ENCODE measurements at regions not wholly inside any gene's neighbourhood (a gene's known extent, or its start where the extent isn't known, plus 50 kb on each side); places are given as distances from the start of the nearest gene placed in this dataset.

- peaks cover 18 to 34% (median 26%) of the 10 kb centered on the region in 4 donors for H3K4me1 ChIP-seq
- TF ChIP-seq CTCF (IDR thresholded peaks at IDR 0.05) (no peak), POLR2AphosphoS5 (IDR thresholded peaks at IDR 0.05) (no peak), POLR2A (IDR thresholded peaks at IDR 0.05) (no peak), EP300 (IDR thresholded peaks at IDR 0.05) (no peak)
- no peak overlapping the region for H3K4me3 ChIP-seq
- H3K27me3 ChIP-seq: no peaks in the 10 kb centered on the region
- H3K9me3 ChIP-seq: no peaks in the 10 kb centered on the region
- no peaks in the 10 kb centered on the region for H3K36me3 ChIP-seq
- H3K27ac ChIP-seq: peak overlapping the region in 1 of 5 donors; percentile 94
- 69 to 90% (median 83%) methylated on average over 4 of the region's 4 CpGs for whole genome bisulfite sequencing, 5 donors
- DNase-seq: no peak
- intact Hi-C loops (cut with DNase I; ENCODE audit: low total_unique reads): no loop called here
Measured at GRCh38 chr6:25005010-25005409, 69.2 kb upstream of the RIPOR2 start.

GRCh38 chr6:25006075-25006474 lies 70.3 kb upstream of the RIPOR2 start:
- no peaks in the 10 kb centered on the region for H3K36me3 ChIP-seq
- WGBS, 5 donors: 88 to 100% (median 93%) methylated on average over 1 of the region's 1 CpG
- intact Hi-C loops (cut with DNase I; ENCODE audit: low total_unique reads): no loop called here
- H3K27me3 ChIP-seq: no peaks in the 10 kb centered on the region
- H3K27ac ChIP-seq: peak overlapping the region in 4 of 5 donors; percentile 68 to 94 (median 85)
- peaks cover 18 to 35% (median 28%) of the 10 kb centered on the region in 4 donors for H3K4me1 ChIP-seq
- no peak for DNase-seq
- TF ChIP-seq EP300 (IDR thresholded peaks at IDR 0.05): no peak
- no peak for TF ChIP-seq POLR2AphosphoS5 (IDR thresholded peaks at IDR 0.05)
- TF ChIP-seq CTCF (IDR thresholded peaks at IDR 0.05): no peak
- TF ChIP-seq POLR2A (IDR thresholded peaks at IDR 0.05): no peak
- no peaks in the 10 kb centered on the region for H3K9me3 ChIP-seq
- no peak overlapping the region for H3K4me3 ChIP-seq

- Histone ChIP-seq H3K4me1 (peaks cover 18 to 35% (median 28%) of the 10 kb centered on the region in 4 donors), H3K9me3 (no peaks in the 10 kb centered on the region), H3K36me3 (no peaks in the 10 kb centered on the region), H3K27ac (peak overlapping the region; percentile 68 to 94 (median 83)), H3K4me3 (no peak overlapping the region), H3K27me3 (no peaks in the 10 kb centered on the region)
- TF ChIP-seq POLR2AphosphoS5 (IDR thresholded peaks at IDR 0.05) (peak; percentile 63 to 90 (median 85)), EP300 (IDR thresholded peaks at IDR 0.05) (peak; percentile 66), POLR2A (IDR thresholded peaks at IDR 0.05) (no peak), CTCF (IDR thresholded peaks at IDR 0.05) (no peak)
- intact Hi-C loops (cut with DNase I; ENCODE audit: low total_unique reads): no loop called here
- WGBS, 5 donors: 10 to 25% (median 15%) methylated on average over 3 of the region's 3 CpGs
- DNase-seq: peak; percentile 72
Measured at GRCh38 chr6:25006565-25007001, 70.8 kb upstream of the RIPOR2 start.

DNA sequence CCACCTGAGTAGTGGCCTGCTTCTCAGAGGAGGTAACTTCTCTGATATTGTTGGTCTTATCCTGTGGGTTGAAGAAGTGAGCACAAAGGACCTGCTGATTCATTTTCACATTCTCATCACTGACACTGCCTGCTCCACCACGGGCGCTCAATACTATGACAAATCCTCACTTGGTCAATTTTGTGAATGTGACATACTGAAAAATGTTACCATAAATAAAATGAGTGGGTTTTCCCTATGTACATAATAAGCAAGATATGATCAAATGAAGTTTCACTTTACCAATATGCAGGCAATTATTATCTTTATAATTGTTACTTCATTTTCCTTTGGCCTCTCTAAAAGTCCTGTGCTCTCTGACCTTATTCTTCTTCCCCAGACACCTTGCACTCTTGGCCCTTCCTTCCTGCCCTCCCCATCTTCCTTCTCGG lies 71.5 kb upstream of the RIPOR2 start:
- Histone ChIP-seq H3K27ac (peak overlapping the region; percentile 57 to 94 (median 83)), H3K4me3 (no peak overlapping the region), H3K9me3 (no peaks in the 10 kb centered on the region), H3K27me3 (no peaks in the 10 kb centered on the region), H3K4me1 (peaks cover 18 to 30% (median 24%) of the 10 kb centered on the region in 4 donors), H3K36me3 (no peaks in the 10 kb centered on the region)
- TF ChIP-seq POLR2AphosphoS5 (IDR thresholded peaks at IDR 0.05): no peak
- no peak for TF ChIP-seq CTCF (IDR thresholded peaks at IDR 0.05)
- no peak for TF ChIP-seq EP300 (IDR thresholded peaks at IDR 0.05)
- TF ChIP-seq POLR2A (IDR thresholded peaks at IDR 0.05): no peak
- WGBS, 5 donors: 62 to 81% (median 77%) methylated on average over 3 of the region's 3 CpGs
- no peak for DNase-seq
- intact Hi-C loops (cut with DNase I; ENCODE audit: low total_unique reads): no loop called here
